Breast epithelium (tissue), 3 donors: ENCODE measurements at regions not wholly inside any gene's neighbourhood (a gene's known extent, or its start where the extent isn't known, plus 50 kb on each side); places are given as distances from the start of the nearest gene placed in this dataset.

ENCODE experiments used
- CTCF ChIP-seq, 3 donors: fragments of 450-650 bp; IDR thresholded peaks; one replicate each; pipeline ENCODE4 v1.5.1; 2016 to 2017; ENCODE audit warnings: antibody characterized with exemption in 3 of 3, mild to moderate bottlenecking in 3 of 3, moderate library complexity in 3 of 3
- POLR2A ChIP-seq: fragments of 450-650 bp; IDR thresholded peaks from one replicate; pipeline ENCODE4 v1.6.1; 2016; ENCODE audit warnings: antibody characterized with exemption, mild to moderate bottlenecking, moderate library complexity

- TF ChIP-seq POLR2A: no peak
- TF ChIP-seq CTCF (IDR thresholded peaks at IDR 0.05): no peak
These were observed 324.4 kb upstream of the CFAP20DC start for GRCh38 chr3:59374091-59374817.
